Right lobe of liver (tissue), 4 donors: ENCODE measurements at regions not wholly inside any gene's neighbourhood (a gene's known extent, or its start where the extent isn't known, plus 50 kb on each side); places are given as distances from the start of the nearest gene placed in this dataset.

ENCODE experiments used
- CTCF ChIP-seq, 4 donors: fragments of 200-600 bp in 3 of 4; fragments of 450-650 bp in 1 of 4; IDR thresholded peaks; one replicate each; pipeline versions ENCODE4 v1.5.1 to v1.8.0; 2016 to 2022; ENCODE audit warnings: antibody characterized with exemption in 4 of 4, mild to moderate bottlenecking in 2 of 4
- POLR2A ChIP-seq: fragments of 450-650 bp; IDR thresholded peaks from one replicate; pipeline ENCODE4 v1.6.1; 2017; ENCODE audit warnings: antibody characterized with exemption, mild to moderate bottlenecking
- donor health status: DM: no; HTN: no; CAD: no.
- donor health status: DM: no; HTN: no; CAD: no.
- donor health status: DM: no; HTN: yes; CAD: no.

GRCh38 chrX:40818236-40818635 is 82.9 kb upstream of the MED14 start:
- TF ChIP-seq POLR2A (no peak), CTCF (IDR thresholded peaks at IDR 0.05) (no peak)
